Bronchial epithelial cell (primary cell): ENCODE measurements at regions not wholly inside any gene's neighbourhood (a gene's known extent, or its start where the extent isn't known, plus 50 kb on each side); places are given as distances from the start of the nearest gene placed in this dataset.

Source experiments
- DNase-seq: peaks from one replicate; pipeline ENCODE4 v3.0.0-alpha.2; 2010; ENCODE audit warnings: low read depth
- FAIRE-seq: peaks from 2 replicates; lab custom pipeline; 2011; peaks lifted over from hg19 to GRCh38; lab: Jason Lieb, UNC
- H3K27me3 ChIP-seq: 2 replicates; pipeline ENCODE4 v1.5.1; 2011; ENCODE audit warnings: low read length; ENCODE audit not compliant: control insufficient read depth, insufficient read depth
- H3K36me3 ChIP-seq: 2 replicates; pipeline ENCODE4 v1.5.1; 2011; ENCODE audit warnings: low read length; ENCODE audit not compliant: control insufficient read depth, insufficient read depth
- H3K4me3 ChIP-seq: 2 replicates; pipeline ENCODE4 v1.5.1; 2011; ENCODE audit warnings: mild to moderate bottlenecking, low read depth, low read length, control low read depth
- CTCF ChIP-seq: IDR thresholded peaks from 2 replicates; pipeline ENCODE4 v1.5.1; 2011; ENCODE audit warnings: mild to moderate bottlenecking, moderate library complexity, low read length, control low read depth, inconsistent platforms; ENCODE audit not compliant: insufficient read depth, severe bottlenecking

- Histone ChIP-seq H3K27me3 (no peaks in the 10 kb centered on the region), H3K36me3 (no peaks in the 10 kb centered on the region), H3K4me3 (no peak overlapping the region)
- FAIRE-seq, result no peak
- no peak for DNase-seq
- TF ChIP-seq CTCF, result no peak
Measured at GRCh38 chr13:27327633-27328032, 57.0 kb downstream of the RASL11A start.

- FAIRE-seq, result no peak
- no peak for DNase-seq
Measured at GRCh38 chr13:27329210-27329609, 58.6 kb downstream of the RASL11A start.

GRCh38 chr13:27334774-27335435 is 64.3 kb downstream of the RASL11A start:
- H3K27me3 ChIP-seq, result no peaks in the 10 kb centered on the region
- FAIRE-seq, result no peak

More at GRCh38 chr13:27329210-27329609, 58.6 kb downstream of the RASL11A start:
- no peak for TF ChIP-seq CTCF
- Histone ChIP-seq H3K27me3 (no peaks in the 10 kb centered on the region), H3K4me3 (no peak overlapping the region), H3K36me3 (no peaks in the 10 kb centered on the region)

DNA sequence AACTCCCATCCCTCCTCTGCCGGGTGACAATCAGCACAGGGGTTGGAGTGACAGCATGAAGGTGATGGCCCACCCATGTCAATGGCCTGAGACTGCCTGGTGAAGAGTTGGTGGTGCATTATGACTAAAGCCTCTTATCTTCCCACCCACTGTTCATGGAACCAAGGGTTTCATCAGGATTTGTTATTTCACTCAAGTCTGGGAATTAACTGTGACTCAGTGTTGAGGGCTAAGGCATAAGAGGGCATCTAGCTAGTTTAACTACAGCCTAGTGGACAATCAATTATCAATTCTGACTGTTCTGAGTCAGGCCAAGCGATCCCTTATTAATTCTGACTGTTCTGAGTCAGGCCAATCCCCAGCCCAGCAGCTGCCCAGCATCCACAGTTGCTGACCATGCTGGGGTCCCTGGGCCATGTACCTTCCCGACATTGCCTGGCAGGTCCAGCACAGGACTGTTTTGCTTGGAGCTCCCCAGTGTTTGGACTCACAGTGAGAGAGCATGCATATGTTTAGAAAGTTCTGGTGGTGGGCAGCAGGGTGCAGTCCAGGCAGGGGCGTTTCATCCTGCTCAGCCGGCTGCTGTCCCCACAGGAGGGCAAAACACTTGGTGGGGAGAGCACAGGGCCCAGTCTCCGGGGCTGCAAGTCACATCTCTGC is 65.5 kb downstream of the RASL11A start:
- TF ChIP-seq CTCF, result no peak
- no peaks in the 10 kb centered on the region for H3K36me3 ChIP-seq
- no peak overlapping the region for H3K4me3 ChIP-seq
- no peaks in the 10 kb centered on the region for H3K27me3 ChIP-seq
- DNase-seq (no peak), FAIRE-seq (no peak)

More at GRCh38 chr13:27334774-27335435, 64.3 kb downstream of the RASL11A start:
- Histone ChIP-seq H3K36me3 (no peaks in the 10 kb centered on the region), H3K4me3 (no peak overlapping the region)
- DNase-seq, result no peak
- no peak for TF ChIP-seq CTCF

DNA sequence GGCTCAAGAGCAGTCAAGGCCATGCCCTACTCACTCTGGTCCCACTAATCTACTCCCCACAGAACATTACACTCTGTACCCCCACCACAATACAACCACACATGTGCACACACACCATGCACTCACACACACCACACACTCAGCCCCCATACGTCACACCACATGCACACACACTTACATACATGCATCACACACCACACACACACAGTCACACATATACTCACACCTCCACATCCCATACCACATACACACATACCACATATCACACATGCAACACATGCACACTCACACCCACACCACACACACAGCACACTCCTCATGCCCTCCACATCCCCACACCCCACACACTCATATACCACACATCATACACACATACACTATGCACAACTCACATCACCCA is 67.6 kb downstream of the RASL11A start:
- no peak overlapping the region for H3K4me3 ChIP-seq
- DNase-seq, result no peak
- peak; percentile 98 for FAIRE-seq
- TF ChIP-seq CTCF, result no peak
- no peaks in the 10 kb centered on the region for H3K36me3 ChIP-seq
- no peaks in the 10 kb centered on the region for H3K27me3 ChIP-seq
